HFFc6 (cell line): ENCODE measurements at regions not wholly inside any gene's neighbourhood (a gene's known extent, or its start where the extent isn't known, plus 50 kb on each side); places are given as distances from the start of the nearest gene placed in this dataset.

Experiments
- DNase-seq: peaks from one replicate; pipeline ENCODE4 v3.0.0-alpha.2; 2018
- H3K27ac Mint-ChIP-seq: 2 replicates; pipeline ENCODE4 v1.8.0; 2020; ENCODE audit warnings: mild to moderate bottlenecking, mixed read lengths
- H3K27me3 Mint-ChIP-seq: 2 replicates; pipeline ENCODE4 v1.8.0; 2021; ENCODE audit warnings: mild to moderate bottlenecking, moderate library complexity, mixed read lengths; ENCODE audit not compliant: insufficient read depth
- H3K36me3 Mint-ChIP-seq: 2 replicates; pipeline ENCODE4 v1.8.0; 2021; ENCODE audit warnings: low read depth, mixed read lengths
- H3K4me1 Mint-ChIP-seq: 2 replicates; pipeline ENCODE4 v1.8.0; 2020; ENCODE audit warnings: low read depth, mixed read lengths
- H3K4me3 Mint-ChIP-seq: 2 replicates; pipeline ENCODE4 v1.8.0; 2020; ENCODE audit warnings: mild to moderate bottlenecking, moderate library complexity, mixed read lengths
- H3K9me3 Mint-ChIP-seq: 2 replicates; pipeline ENCODE4 v1.8.0; 2020; ENCODE audit warnings: mild to moderate bottlenecking, mixed read lengths
- TF ChIP-seq, protein P1 (sequence below): fragments of 200-600 bp; sonication (generic); IDR thresholded peaks from 2 replicates; pipeline ENCODE4 v1.5.0; 2021; ENCODE audit warnings: antibody characterized with exemption, mild to moderate bottlenecking

DNA sequence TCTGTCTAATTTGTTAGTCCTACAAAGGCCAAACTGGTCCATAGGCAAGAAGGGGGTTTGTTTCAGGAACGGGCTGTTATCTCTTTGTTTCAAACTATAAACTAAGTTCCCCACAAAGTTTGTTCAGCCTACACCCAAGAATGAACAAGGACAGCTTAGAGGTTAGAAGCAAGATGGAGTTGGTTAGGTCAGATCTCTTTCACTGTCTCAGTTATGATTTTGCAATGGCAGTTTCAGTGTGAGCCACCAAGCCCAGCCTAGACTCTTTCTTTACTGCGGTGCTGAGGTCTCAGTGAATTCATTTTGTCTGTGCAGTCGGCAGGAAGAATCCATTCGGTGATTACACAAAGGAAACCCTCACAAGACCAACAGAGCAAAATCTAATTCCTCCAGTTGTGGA, 56.6 kb upstream of the ABCC4 start:
- Mint-ChIP-seq H3K27me3 (peaks cover 19% of the 10 kb centered on the region), H3K4me1 (peaks cover 16% of the 10 kb centered on the region), H3K36me3 (no peaks in the 10 kb centered on the region), H3K9me3 (peaks cover 4% of the 10 kb centered on the region; the same call in 1 of the 2 replicates), H3K4me3 (no peak overlapping the region), H3K27ac (no peak overlapping the region)
- TF ChIP-seq, protein P1, sequence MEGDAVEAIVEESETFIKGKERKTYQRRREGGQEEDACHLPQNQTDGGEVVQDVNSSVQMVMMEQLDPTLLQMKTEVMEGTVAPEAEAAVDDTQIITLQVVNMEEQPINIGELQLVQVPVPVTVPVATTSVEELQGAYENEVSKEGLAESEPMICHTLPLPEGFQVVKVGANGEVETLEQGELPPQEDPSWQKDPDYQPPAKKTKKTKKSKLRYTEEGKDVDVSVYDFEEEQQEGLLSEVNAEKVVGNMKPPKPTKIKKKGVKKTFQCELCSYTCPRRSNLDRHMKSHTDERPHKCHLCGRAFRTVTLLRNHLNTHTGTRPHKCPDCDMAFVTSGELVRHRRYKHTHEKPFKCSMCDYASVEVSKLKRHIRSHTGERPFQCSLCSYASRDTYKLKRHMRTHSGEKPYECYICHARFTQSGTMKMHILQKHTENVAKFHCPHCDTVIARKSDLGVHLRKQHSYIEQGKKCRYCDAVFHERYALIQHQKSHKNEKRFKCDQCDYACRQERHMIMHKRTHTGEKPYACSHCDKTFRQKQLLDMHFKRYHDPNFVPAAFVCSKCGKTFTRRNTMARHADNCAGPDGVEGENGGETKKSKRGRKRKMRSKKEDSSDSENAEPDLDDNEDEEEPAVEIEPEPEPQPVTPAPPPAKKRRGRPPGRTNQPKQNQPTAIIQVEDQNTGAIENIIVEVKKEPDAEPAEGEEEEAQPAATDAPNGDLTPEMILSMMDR: no peak
- DNase-seq: no peak

DNA sequence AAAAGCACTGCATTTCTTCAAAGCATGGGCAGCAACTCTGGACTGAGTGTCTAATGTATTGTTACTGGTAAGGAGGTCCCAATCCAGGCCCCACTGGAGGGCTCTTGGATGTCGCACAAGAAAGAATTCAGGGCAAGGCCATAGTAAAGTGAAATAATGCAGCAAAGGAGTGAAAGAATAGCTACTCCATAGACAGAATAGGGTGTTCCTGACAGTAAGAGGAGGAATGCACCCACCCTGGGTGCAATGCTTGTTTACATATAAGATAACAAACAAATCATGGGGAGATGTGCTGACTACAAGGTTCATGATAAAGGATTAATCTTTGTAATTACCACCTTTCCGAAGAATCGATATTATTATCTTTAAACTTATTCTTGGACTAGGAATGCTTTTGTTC, 58.8 kb upstream of the ABCC4 start:
- Mint-ChIP-seq H3K36me3 (no peaks in the 10 kb centered on the region), H3K27me3 (peaks cover 22% of the 10 kb centered on the region), H3K9me3 (peaks cover 4% of the 10 kb centered on the region; the same call in 1 of the 2 replicates), H3K27ac (no peak overlapping the region), H3K4me1 (peaks cover 15% of the 10 kb centered on the region), H3K4me3 (no peak overlapping the region)
- no peak for DNase-seq
- TF ChIP-seq, protein P1: no peak

- TF ChIP-seq, protein P1: no peak
- H3K27ac Mint-ChIP-seq: no peak overlapping the region
- H3K9me3 Mint-ChIP-seq: peaks cover 4% of the 10 kb centered on the region; the same call in 1 of the 2 replicates
- peak; percentile 23 for DNase-seq
- H3K4me3 Mint-ChIP-seq: no peak overlapping the region; the same call in 1 of the 2 replicates
- no peaks in the 10 kb centered on the region for H3K36me3 Mint-ChIP-seq
- peaks cover 27% of the 10 kb centered on the region for H3K27me3 Mint-ChIP-seq
- H3K4me1 Mint-ChIP-seq: peaks cover 10% of the 10 kb centered on the region
Measured at GRCh38 chr13:95360464-95361097, 59.3 kb upstream of the ABCC4 start.

DNA sequence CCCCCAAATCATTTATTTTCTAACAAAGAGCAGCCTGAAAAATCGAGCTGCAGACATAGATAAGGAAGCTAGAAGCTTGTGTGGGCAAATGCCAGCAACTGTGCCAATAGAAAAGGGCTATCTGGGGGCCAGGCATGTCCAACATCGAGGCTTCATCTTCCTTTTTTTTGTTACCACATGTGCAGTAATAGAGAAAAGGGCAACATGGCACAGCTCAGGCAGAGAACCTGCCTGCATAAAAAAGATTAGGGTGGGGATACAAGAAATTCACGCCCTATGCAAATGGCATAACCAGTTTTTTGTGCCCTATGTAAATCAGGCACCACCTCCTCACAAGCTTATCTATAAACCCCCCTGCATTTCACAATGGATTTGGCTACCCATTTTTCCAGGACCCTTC, 60.4 kb upstream of the ABCC4 start:
- DNase-seq: no peak
- Mint-ChIP-seq H3K36me3 (no peaks in the 10 kb centered on the region), H3K4me3 (no peak overlapping the region), H3K27ac (no peak overlapping the region), H3K4me1 (peaks cover 5% of the 10 kb centered on the region; the same call in 1 of the 2 replicates), H3K9me3 (peaks cover 4% of the 10 kb centered on the region; the same call in 1 of the 2 replicates), H3K27me3 (peaks cover 28% of the 10 kb centered on the region)
- TF ChIP-seq, protein P1: no peak

DNA sequence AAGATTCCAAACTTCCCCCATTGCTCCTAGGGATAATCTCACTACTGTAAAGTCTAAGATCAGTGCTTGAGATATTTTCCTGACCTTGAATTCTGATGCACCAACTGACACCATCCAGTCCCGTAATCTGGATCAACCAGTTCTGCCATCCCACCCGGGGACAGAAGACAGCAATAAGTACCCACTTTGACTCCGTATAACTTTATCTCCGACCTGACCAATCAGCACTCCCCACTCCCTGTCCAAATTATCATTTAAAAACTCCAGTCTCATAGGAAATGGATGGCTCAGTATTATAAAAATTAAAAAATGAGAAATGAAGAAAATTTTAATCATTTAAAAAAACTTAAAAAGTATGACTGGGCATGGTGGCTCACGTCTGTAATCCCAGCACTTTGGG, 61.4 kb upstream of the ABCC4 start:
- H3K9me3 Mint-ChIP-seq: peaks cover 4% of the 10 kb centered on the region; the same call in 1 of the 2 replicates
- no peaks in the 10 kb centered on the region for H3K36me3 Mint-ChIP-seq
- H3K4me3 Mint-ChIP-seq: no peak overlapping the region
- DNase-seq: no peak
- peaks cover 28% of the 10 kb centered on the region for H3K27me3 Mint-ChIP-seq
- no peak overlapping the region for H3K27ac Mint-ChIP-seq
- H3K4me1 Mint-ChIP-seq: peaks cover 5% of the 10 kb centered on the region; the same call in 1 of the 2 replicates
- TF ChIP-seq, protein P1: no peak
